ENCODE measurements at regions not wholly inside any gene's neighbourhood (a gene's known extent, or its start where the extent isn't known, plus 50 kb on each side); places are given as distances from the start of the nearest gene placed in this dataset.

- TF ChIP-seq CTCF (IDR thresholded peaks at IDR 0.05) = no peak
- no peak for TF ChIP-seq POLR2A (IDR thresholded peaks at IDR 0.05)
These were observed 120.6 kb downstream of the GOSR1 start for GRCh38 chr17:30597776-30598288.

Measured in lower leg skin (tissue), 3 donors.